ENCODE measurements at regions not wholly inside any gene's neighbourhood (a gene's known extent, or its start where the extent isn't known, plus 50 kb on each side); places are given as distances from the start of the nearest gene placed in this dataset.
"Not testable (repeated sequence)": the region's sequence is repeated elsewhere in the genome, so short reads cannot be mapped to it uniquely, and the experiment has no call there.

- no peak for DNase-seq
Observed at GRCh38 chr12:97813301-97813700, 350.7 kb downstream of the RMST start.

DNA sequence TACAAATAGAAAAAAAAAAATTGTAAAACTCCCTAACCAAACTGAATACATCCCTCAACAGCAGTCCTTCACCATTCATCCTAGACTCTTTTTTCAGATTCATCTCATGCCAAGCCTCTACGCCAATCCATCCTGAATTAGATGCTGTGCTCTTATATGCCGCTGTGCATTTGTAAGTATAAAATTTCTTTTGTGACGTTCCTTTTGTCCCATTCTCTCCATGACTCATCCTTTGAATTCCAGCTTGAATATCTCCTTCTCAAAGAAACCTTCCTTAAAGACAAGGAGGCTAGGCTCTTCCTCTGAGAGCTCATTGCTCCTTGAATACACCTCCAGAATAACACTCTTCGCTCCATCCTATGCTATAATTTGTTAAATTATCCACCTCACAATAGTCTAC, 359.2 kb downstream of the RMST start:
- no peak for DNase-seq

GRCh38 chr12:97835541-97835940, 372.9 kb downstream of the RMST start:
- DNase-seq, result no peak

DNA sequence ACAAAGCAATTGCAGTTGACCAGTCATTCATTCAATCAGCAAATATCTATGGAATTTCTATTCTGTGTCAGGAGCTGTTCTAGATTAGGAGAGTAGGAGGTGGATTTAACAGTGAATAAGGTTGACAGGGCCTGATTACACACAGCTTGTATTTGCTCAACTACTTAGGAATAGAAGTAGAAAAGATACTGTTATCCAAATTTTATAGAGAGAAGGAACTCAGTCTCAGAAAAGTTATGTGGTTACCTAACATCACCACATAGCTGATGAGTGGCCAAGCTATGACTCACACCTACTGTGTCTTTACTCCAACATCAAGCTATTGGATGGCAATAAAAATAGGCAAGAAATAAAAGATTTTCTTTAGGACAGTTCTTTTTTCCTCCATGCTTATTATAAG, 374.8 kb downstream of the RMST start:
- no peak for DNase-seq

DNA sequence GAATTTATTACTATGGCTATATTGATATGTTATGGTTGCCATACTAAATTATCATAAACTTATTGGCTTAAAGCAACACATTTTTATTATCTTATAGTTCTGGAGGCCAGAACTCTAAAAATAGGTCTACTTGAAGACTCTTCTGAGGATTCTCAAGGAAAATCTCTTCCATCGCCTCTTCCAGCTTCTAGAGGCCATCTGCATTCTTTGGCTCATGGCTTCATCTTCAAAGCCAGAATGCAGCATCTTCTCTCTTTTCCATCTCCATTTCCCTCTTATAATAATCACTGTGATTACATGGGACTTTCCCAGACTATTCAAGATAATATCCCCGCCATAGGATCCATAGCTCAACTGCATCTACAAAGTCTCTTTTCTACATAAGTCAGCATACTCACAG, 385.4 kb downstream of the RMST start:
- DNase-seq, result no peak

GRCh38 chr12:97854477-97854876, 391.9 kb downstream of the RMST start:
- DNase-seq, result no peak

GRCh38 chr12:97862072-97862471, 399.5 kb downstream of the RMST start:
- DNase-seq, result no peak

DNA sequence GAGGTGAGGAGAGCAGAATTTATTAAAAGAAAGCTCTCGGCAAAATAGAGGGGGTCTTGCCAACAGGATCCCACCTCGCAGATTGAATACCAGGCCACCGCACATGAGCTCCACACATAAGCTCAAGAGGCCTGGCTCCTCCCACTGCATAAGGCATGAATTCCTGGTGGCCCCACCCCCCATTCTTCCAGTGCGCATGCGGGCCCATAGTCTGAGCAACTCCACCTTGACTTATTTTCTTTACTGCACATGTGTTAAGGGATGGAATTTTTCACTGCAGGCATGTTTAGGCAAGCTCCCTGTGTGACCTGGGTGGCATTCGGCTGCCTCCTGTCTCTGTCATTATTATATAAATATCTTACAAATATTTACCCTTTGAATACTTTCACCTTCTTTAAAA, 412.5 kb downstream of the RMST start:
- DNase-seq, result no peak

DNA sequence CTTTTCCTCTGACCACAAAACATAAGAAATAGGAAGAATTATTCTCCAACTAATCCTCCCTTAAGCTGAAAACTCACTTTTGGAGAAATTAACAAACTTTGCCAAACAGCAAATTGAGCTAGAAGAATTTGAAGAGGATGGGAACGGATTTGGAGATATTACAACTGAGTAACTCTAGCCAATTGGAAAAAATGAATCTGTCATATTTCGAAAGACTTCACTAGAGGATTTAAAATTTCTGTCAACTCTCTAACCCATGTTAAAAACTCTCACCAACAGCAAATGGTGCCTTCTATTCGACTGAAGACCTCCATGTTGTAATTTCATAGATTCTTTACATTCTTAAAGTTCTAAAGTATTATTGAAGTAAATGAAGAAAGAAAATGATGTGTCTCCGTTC, 414.2 kb downstream of the RMST start:
- no peak for DNase-seq

GRCh38 chr12:97877404-97877803, 414.8 kb downstream of the RMST start:
- DNase-seq, result no peak

GRCh38 chr12:97886511-97887176, 424.0 kb downstream of the RMST start:
- no peak for DNase-seq

GRCh38 chr12:97897881-97898280, 435.3 kb downstream of the RMST start:
- not testable (repeated sequence) for DNase-seq

- DNase-seq, result no peak
Observed at GRCh38 chr12:97899529-97899928, 436.9 kb downstream of the RMST start.

DNA sequence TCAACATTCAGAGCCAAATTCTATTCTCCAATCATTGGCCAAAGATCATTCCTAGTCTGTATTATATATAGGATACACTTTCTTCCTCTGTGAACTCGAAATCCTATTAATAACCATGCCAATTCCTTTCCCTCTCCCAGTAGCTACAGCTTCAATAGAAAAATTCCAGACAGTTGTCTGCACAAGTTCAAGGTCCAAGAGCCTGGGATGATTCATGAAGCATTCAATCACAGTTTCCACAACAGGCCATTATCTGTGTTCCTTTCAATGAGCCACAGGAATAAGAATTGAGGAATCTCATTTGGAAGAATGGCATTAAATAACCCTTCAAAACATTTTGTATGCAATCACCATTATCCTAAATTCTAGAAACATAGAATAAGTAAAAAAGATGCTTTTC, 437.4 kb downstream of the RMST start:
- DNase-seq, result no peak

GRCh38 chr12:97903356-97903755, 440.8 kb downstream of the RMST start:
- DNase-seq, result no peak

DNA sequence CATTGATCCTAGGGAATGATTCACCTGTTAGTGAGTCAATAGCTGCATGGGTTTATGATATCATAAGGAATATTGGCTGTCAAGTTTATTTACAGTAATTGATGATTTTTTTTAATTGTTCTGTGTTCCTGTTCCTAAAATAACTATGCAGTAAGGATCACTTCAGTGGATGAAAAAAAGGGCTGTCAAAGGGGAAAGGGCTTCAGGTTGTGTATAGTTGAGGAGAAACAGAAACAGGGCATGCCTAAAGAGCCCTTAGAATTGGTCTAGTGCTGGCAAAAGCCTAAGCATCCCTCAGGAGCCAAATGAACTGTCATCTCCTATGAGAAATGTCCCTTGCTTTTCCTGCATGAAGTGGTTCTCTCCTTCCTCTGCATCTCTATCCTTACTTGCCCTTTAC, 444.9 kb downstream of the RMST start:
- no peak for DNase-seq

DNA sequence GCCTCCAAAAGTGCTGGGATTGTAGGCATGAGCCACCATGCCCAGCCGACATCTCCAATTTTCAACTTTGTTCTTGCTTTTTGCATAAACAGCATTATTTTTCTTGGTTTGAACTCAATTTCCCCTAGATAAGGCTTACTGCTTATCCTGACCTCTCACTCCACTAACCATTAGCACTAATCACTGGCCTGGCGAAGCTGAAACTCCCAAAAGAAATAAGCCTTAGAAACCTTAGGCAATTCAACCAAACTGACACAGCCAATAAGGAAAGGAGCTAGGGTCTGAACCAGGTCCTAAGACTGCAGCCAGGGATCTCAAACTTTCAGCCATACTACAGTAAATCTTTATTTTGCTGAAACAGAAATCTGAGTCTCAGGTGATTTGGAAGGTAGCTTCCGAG, 448.0 kb downstream of the RMST start:
- DNase-seq, result no peak

DNA sequence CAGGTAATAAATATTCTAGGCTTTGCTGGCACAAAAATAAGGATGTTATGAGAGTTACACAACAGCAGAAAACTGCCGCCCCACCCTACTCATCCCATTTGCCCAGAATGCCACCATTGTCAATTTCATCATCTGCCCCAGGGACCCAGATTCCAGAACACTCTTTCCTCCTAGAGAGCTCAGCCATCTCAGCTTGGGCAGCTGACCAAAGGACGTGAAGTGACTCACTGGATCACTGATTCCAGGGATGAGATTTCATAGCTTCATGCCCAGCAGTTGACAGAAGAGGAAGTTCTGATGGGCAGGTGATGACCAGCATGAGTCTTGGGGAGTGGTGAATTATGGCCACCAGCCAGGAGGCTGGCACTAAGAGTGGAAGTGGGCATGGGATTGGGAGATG, 450.3 kb downstream of the RMST start:
- DNase-seq, result no peak

- no peak for DNase-seq
Observed at GRCh38 chr12:97921979-97922722, 459.5 kb downstream of the RMST start.

- no peak for DNase-seq
Observed at GRCh38 chr12:97923546-97923945, 460.9 kb downstream of the RMST start.

DNA sequence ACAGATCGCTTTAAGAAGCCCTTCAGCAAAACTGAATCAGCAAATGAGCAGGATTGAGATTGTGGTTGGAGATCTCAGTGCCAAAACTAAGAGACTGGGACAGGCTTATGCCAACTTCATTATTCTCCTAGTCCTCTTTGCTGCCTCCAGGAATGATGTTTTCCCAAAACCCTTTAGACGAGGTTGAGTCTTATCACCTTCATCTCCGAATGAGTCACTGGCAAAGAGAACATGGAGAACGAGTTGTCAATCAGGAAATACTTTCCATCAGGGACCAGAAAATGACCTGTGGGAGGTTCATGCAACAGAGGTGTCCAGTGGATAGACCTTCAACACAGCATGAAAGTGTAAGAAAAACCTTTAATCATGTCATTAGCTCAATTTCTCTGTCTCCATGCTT, 461.5 kb downstream of the RMST start:
- no peak for DNase-seq

- no peak for DNase-seq
Observed at GRCh38 chr12:97927977-97928376, 465.4 kb downstream of the RMST start.

DNA sequence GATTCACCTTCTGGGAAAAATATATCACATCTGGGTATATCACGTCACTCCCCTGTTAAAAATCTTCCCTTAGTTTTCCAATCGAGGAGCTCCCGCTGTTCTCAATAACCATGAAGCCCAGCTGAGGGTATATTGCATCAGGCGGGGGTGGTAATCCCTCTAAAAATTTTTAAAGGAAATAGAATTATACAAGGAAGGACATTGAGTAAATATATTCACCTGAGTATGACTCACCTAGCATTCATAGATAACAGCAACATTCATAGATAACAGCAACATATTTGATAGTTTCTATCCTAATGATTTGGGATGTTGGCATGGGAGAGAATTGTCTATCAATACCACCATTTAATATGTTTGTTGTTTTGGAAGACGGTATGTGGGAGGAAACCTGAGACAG, 473.6 kb downstream of the RMST start:
- DNase-seq, result no peak

- no peak for DNase-seq
Observed at GRCh38 chr12:97938031-97938430, 475.4 kb downstream of the RMST start.

GRCh38 chr12:97939156-97939555, 476.6 kb downstream of the RMST start:
- no peak for DNase-seq
